ENCODE measurements at regions not wholly inside any gene's neighbourhood (a gene's known extent, or its start where the extent isn't known, plus 50 kb on each side); places are given as distances from the start of the nearest gene placed in this dataset.

- TF ChIP-seq EZH2 (IDR thresholded peaks at IDR 0.05; ENCODE audit: low read length, unreplicated experiment): no peak
- TF ChIP-seq CTCF (conservative IDR thresholded peaks at IDR 0.05; ENCODE audit: low read depth, low read length): peak; percentile 94
Measured at GRCh38 chr10:78852466-78853240, 216.1 kb upstream of the ZMIZ1 start.

Data from PC-3 (cell line).